Ectodermal cell (in vitro differentiated cells): ENCODE measurements at regions not wholly inside any gene's neighbourhood (a gene's known extent, or its start where the extent isn't known, plus 50 kb on each side); places are given as distances from the start of the nearest gene placed in this dataset.

ENCODE experiments used
- H3K27ac ChIP-seq: 2 replicates; pipeline ENCODE4 v1.7.0; 2013; ENCODE audit warnings: mild to moderate bottlenecking, low read depth, low read length; ENCODE audit not compliant: insufficient read depth, poor library complexity, severe bottlenecking
- H3K27me3 ChIP-seq: 2 replicates; pipeline ENCODE4 v1.7.0; 2013; ENCODE audit warnings: mild to moderate bottlenecking, low read length; ENCODE audit not compliant: insufficient read depth, control insufficient read depth, poor library complexity, severe bottlenecking
- H3K36me3 ChIP-seq: one replicate; pipeline ENCODE4 v1.7.0; 2013; ENCODE audit warnings: low read length; ENCODE audit not compliant: control insufficient read depth, insufficient read depth
- H3K4me1 ChIP-seq: one replicate; pipeline ENCODE4 v1.7.0; 2013; ENCODE audit warnings: low read length; ENCODE audit not compliant: control insufficient read depth, insufficient read depth
- H3K4me3 ChIP-seq: 2 replicates; pipeline ENCODE4 v1.7.0; 2013; ENCODE audit warnings: low read depth, low read length, control low read depth; ENCODE audit not compliant: insufficient read depth
- H3K9me3 ChIP-seq: 2 replicates; pipeline ENCODE4 v1.7.0; 2013; ENCODE audit warnings: mild to moderate bottlenecking, low read length, moderate library complexity; ENCODE audit not compliant: control insufficient read depth
- WGBS, 2 experiments: methylation state at CpG; one replicate each; pipeline ENCODE4 v1.1.7; 2013; ENCODE audit warnings: missing lambda C conversion rate in 2 of 2; 5-methylcytosine and 5-hydroxymethylcytosine counted together

DNA sequence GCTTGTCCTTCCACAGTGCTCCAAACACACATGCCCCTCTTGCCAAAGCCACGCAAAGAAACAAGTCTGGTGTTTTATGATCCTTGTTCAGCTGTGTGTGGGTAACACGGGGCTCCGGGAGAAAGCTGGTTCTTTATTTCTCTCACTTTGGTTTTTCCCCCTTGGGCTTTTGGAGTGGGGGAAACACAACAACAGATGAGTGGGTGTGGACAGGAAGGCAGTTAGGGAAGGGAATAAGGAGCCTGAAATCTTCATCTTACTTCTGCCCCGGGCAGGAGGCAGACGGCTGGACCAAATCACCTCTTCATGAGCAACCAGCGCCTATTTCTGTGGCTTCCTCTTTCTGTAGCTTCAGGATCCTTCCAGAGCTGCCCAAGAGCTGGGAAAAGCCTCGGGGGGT, 218.5 kb downstream of the PHETA1 start:
- Histone ChIP-seq H3K9me3 (no peaks in the 10 kb centered on the region), H3K27me3 (no peaks in the 10 kb centered on the region), H3K36me3 (no peaks in the 10 kb centered on the region), H3K4me1 (peaks cover 13% of the 10 kb centered on the region), H3K27ac (no peak overlapping the region), H3K4me3 (no peak overlapping the region)
- WGBS, 2 experiments: 84 to 85% methylated on average over 7 of the region's 7 CpGs

DNA sequence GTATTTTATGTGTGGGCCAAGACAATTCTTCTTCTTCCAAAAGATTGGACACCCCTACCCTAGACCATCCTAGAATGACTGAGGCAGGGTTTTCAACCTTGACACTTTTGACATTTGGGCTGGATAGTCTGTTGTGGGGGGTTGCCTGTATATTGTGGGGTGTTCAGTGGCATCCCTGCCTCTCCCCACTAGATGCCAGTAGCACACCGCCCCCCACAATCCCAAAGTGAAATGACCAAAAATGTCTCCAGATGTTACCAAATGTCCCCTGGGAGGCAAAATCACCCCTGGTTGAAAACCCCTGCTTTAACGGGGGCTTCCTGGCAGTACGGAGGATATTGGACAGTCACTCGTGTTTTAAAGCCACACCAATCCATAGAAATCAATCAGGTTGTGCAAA, 219.6 kb downstream of the PHETA1 start:
- Histone ChIP-seq H3K4me3 (no peak overlapping the region), H3K27me3 (no peaks in the 10 kb centered on the region)
- WGBS, 2 experiments: 91 to 94% methylated on average over 4 of the region's 4 CpGs

GRCh38 chr12:111148005-111148404, 220.9 kb downstream of the PHETA1 start:
- no peaks in the 10 kb centered on the region for H3K36me3 ChIP-seq
- no peaks in the 10 kb centered on the region for H3K27me3 ChIP-seq
- H3K9me3 ChIP-seq: no peaks in the 10 kb centered on the region
- WGBS, 2 experiments: 91 to 97% methylated on average over 6 of the region's 6 CpGs
- no peak overlapping the region for H3K4me3 ChIP-seq
- peaks cover 8% of the 10 kb centered on the region for H3K4me1 ChIP-seq
- H3K27ac ChIP-seq: no peak overlapping the region

More for the DNA sequence above, 219.6 kb downstream of the PHETA1 start:
- no peaks in the 10 kb centered on the region for H3K36me3 ChIP-seq
- no peak overlapping the region for H3K27ac ChIP-seq
- H3K9me3 ChIP-seq: no peaks in the 10 kb centered on the region
- H3K4me1 ChIP-seq: peaks cover 9% of the 10 kb centered on the region

DNA sequence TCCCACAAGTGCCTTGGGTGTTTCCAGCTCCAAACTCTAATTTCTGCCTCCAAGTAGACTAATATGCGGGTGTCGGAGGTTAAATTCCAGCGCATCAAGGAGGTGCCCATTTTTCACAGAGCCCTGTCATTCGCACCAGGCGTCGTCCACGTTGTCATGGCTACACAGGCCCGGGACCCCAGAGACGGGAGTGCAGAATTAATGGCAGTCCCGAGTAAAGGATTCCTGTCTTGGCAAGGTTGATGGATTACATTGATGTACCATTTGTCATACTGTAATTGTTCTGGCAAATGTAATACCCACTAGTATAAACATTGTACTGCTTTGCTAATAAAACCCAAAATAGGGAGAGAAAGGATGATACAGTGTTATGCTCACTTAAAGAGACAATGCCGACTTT, 222.9 kb upstream of the MYL2 start:
- Histone ChIP-seq H3K36me3 (no peaks in the 10 kb centered on the region), H3K27ac (no peak overlapping the region), H3K27me3 (no peaks in the 10 kb centered on the region), H3K4me1 (peaks cover 14% of the 10 kb centered on the region), H3K9me3 (no peaks in the 10 kb centered on the region), H3K4me3 (no peak overlapping the region)
- 81 to 83% methylated on average over 11 of the region's 11 CpGs for WGBS, 2 experiments

DNA sequence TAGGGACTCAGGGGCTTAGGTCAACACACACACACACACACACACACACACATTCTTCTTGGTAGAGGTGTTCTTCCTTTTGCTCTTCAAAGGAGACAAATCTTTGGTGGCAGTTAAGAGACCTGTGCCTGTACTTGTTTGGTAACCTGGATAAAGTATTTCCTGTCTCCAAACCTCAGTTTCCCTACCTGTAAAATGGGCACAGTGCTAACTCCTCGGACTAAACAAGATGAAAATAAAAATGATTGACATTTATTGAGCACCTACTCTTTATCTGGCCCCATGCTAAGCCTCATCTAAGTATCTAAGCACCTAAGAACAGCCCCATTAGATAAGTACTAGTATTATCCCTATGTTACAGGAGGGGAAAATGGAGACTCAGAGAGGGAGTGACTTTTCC, 220.8 kb upstream of the MYL2 start:
- Histone ChIP-seq H3K4me3 (no peak overlapping the region), H3K27me3 (no peaks in the 10 kb centered on the region), H3K27ac (no peak overlapping the region), H3K4me1 (peaks cover 14% of the 10 kb centered on the region), H3K36me3 (no peaks in the 10 kb centered on the region), H3K9me3 (no peaks in the 10 kb centered on the region)
- WGBS, 2 experiments: 90 to 100% methylated on average over 1 of the region's 1 CpG

GRCh38 chr12:111138016-111138415, 217.6 kb upstream of the MYL2 start:
- H3K27ac ChIP-seq: no peak overlapping the region

GRCh38 chr12:111135293-111135832, 215.0 kb upstream of the MYL2 start:
- no peak overlapping the region for H3K27ac ChIP-seq
- H3K36me3 ChIP-seq: no peaks in the 10 kb centered on the region
- H3K27me3 ChIP-seq: no peaks in the 10 kb centered on the region
- 96% methylated on average over 5 of the region's 5 CpGs for WGBS, 2 experiments
- no peaks in the 10 kb centered on the region for H3K4me1 ChIP-seq
- H3K4me3 ChIP-seq: no peak overlapping the region
- H3K9me3 ChIP-seq: no peaks in the 10 kb centered on the region

More at GRCh38 chr12:111138016-111138415, 217.6 kb upstream of the MYL2 start:
- Histone ChIP-seq H3K36me3 (no peaks in the 10 kb centered on the region), H3K27me3 (no peaks in the 10 kb centered on the region), H3K9me3 (no peaks in the 10 kb centered on the region), H3K4me3 (no peak overlapping the region), H3K4me1 (peaks cover 6% of the 10 kb centered on the region)
- WGBS, 2 experiments: 84 to 85% methylated on average over 7 to 8 of the region's 8 CpGs

DNA sequence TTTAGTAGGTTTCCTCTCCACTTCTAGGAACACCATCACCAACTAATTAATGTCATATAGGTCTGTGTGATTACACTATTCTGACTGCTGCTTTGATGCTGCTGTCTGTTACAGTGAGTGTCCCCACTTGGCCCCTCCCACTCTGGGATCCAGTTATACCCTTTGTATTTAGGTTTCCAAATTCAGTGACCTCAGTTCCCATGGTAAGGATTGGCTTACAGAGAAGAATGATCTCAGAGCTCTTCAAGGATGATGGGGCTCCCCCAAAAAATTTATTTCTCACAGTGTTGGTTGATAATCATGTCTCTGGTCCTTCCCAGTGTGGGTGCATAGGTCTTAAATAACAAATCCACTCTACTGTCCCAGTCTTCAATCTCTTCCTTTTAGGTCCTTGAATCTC, 210.0 kb upstream of the MYL2 start:
- H3K27me3 ChIP-seq: no peaks in the 10 kb centered on the region
- no peaks in the 10 kb centered on the region for H3K4me1 ChIP-seq
- no peaks in the 10 kb centered on the region for H3K36me3 ChIP-seq
- no peak overlapping the region for H3K27ac ChIP-seq
- no peaks in the 10 kb centered on the region for H3K9me3 ChIP-seq
- no peak overlapping the region for H3K4me3 ChIP-seq

DNA sequence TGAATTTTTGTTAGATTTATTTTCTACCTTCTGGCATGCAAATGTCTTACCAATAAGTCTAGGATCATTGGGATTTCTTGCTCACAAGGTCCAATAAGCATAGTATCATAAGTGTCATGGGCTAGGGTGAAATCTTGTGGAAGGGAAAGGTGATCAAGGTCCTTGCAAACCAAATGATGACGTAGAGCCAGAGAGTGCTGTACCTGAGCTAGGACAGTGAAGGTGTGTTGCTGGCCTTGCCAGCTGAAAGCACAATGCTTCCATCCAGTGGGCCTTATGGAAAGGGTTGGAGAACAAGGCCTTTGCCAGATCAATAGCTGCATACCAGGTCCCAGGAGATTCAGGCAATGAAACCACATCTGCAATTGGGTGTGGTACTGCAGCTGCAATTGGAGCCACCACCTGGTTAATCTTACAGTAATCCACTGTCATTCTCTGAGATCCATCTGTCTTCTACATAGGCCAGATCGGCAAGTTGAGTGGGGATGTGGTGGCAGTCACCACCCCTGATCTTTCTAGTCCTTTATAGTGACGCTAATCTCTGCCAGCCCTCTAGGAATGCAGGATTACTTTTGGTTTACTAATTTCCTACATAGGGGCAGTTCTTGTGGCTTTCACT, 208.9 kb upstream of the MYL2 start:
- 91 to 95% methylated on average over 3 of the region's 3 CpGs for WGBS, 2 experiments
- Histone ChIP-seq H3K27ac (no peak overlapping the region), H3K36me3 (no peaks in the 10 kb centered on the region), H3K4me3 (no peak overlapping the region), H3K9me3 (no peaks in the 10 kb centered on the region), H3K27me3 (no peaks in the 10 kb centered on the region), H3K4me1 (no peaks in the 10 kb centered on the region)

GRCh38 chr12:111126331-111126730, 206.0 kb upstream of the MYL2 start:
- Histone ChIP-seq H3K36me3 (no peaks in the 10 kb centered on the region), H3K9me3 (no peaks in the 10 kb centered on the region), H3K27me3 (no peaks in the 10 kb centered on the region), H3K27ac (no peak overlapping the region), H3K4me3 (no peak overlapping the region), H3K4me1 (peaks cover 12% of the 10 kb centered on the region)
- WGBS, 2 experiments: 87 to 88% methylated on average over 2 of the region's 2 CpGs
